CD4-positive, alpha-beta T cell treated with Interleukin-15 for 4 hours (primary cell): ENCODE measurements at regions not wholly inside any gene's neighbourhood (a gene's known extent, or its start where the extent isn't known, plus 50 kb on each side); places are given as distances from the start of the nearest gene placed in this dataset.
A peak's percentile ranks its signal among the peaks of the same experiment; 100 is the strongest.
"Not testable (repeated sequence)": the region's sequence is repeated elsewhere in the genome, so short reads cannot be mapped to it uniquely, and the experiment has no call there.

Experiments
- DNase-seq: peaks from one replicate; pipeline ENCODE4 v3.0.0-alpha.2; 2020; ENCODE audit warnings: low spot score

DNA sequence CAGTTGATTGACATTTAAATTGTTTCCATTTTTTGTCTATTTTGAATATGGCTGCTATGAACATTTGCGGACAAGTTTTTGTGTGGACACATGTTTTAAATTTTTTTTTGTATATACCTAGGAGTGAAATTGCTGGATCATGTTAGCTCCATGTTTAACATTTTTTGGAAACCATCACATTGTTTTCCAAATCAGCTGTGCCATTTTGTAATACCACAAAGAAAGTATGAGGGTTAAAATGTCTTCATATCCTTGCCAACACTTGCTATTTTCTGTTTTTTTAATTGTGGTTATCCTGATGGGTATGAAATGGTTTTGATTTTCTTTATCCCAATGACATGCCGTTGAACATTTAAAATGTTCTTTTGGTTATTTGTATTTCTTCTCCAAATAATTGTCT is 52.1 kb downstream of the CARTPT start:
- no peak for DNase-seq

DNA sequence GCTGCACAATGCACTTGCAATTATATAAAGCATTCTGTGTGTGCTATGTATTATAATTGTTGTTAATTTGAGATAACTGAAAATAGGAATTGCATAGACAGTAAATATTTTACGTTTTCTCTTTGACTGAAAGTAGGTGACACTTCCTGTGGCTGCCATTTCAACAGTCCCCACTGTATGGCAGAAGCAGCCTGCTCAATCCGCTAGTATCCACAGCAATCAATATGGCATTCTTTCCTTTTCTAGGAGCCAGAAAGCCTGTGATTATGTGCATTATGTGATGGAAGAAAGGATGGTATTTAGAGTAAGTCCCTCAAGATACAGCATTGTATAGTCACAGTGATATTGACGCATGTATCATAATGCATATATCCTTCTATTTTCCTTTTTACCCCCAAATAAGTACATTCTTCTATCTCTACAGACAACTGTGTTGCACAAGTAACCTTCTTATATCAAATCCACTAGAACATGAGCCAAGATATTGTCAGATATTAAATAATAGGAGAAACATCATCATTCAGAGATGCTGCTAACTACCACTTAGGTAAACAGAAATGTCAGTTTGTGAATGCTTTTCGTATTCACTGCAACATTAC is 59.7 kb downstream of the CARTPT start:
- DNase-seq = no peak

DNA sequence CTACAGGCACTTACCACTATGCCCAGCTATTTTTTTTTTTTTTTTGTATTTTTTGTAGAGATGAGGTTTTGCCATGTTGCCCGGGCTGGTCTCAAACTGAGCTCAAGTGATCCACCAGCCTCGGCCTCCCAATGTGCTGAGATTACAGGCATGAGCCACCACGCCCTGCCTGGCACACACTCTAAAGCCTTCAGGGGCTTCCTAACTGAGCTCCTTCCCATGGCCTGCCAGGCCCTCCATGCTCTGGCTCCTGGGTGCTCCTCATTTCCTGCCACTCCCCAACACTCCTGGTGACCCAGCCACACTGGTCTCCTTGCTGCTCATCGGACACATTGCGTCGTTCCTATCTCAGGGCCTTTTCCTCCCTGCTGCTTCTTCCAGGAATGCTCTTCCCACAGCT is 61.5 kb downstream of the CARTPT start:
- DNase-seq = no peak

DNA sequence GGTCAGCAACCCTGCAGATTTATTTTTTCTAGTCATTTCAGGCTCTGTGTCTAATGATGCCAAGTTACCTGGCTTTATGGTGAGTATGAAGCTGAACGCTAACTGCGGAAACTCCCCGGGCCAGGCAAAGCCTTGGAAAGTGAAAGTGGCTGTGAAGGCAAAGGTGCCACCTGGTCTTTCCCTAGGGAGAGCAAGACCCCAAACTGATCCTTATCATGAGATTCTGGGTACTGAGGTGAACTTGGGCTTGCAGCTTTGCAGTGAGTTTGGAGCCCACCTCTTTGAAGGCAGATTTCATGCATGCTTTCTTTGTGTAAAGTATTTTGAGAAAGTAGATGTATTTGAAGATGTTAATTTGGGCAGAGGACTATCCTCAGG is 63.3 kb downstream of the CARTPT start:
- no peak for DNase-seq

DNA sequence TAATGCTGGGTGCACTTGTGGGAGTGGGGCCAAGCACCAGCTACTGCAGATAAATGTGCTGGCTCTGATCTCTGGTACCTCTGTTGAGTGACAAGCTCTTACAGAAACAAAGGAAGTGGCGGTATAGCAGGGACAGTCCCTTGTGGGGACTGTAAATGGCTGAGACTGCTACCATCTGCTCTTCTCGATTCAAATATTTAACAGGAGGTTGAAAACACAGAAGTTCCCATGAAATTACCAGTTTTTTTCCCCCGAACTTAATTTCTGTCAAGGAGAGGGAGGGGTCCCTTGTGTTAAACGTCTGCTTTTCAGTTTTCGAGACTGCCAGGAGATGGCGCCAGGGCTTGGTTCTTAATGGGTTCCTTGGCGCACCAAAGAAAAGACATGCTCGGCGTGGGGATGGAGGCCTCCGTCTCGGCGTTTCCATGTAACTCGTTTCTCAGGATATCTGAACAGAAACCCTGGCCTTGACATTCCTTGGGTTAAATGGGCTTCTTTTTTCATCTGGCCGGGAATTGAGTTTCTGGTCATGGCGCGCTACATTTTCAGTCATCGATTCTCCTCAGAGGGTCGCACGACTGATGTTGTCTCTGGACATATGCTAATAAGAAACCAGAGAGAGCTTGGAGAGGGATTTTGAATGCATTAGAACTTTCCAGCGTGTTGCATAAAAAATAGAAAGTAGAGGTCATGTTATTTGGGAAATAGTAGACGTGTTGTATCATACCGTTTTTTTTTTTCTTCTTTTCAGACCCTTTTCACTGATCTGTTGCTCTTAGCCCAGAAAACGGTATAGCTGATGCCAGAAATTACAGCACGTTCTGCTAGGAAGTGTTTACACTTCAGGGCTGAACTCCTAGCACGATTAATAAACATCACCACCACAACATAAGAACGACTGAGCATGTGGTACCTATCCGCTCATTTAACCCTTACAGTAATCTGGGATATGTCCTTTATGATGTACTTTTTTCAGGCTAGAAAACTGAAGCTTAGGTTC is 64.0 kb downstream of the CARTPT start:
- peak; percentile 19 for DNase-seq

DNA sequence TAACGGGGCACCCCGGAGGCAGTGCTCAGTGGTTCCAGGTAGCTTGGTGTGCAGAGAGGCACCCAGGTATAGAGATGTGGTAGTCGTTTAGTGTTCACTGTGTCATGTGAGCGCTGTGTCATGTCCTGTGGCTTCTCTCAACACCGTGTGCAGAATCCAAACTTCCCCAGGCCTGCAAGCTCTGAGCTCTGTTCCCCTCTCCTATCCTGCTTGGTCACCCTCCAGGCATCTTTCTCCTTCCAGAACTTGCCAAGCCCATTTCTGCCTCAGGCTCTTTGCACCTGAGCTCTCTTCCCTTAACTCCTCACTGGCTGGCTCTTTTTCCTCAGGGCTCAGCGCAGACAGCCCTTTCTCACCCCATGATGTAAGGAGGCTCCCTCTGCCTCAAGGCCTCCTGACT is 64.8 kb downstream of the CARTPT start:
- DNase-seq = no peak

DNA sequence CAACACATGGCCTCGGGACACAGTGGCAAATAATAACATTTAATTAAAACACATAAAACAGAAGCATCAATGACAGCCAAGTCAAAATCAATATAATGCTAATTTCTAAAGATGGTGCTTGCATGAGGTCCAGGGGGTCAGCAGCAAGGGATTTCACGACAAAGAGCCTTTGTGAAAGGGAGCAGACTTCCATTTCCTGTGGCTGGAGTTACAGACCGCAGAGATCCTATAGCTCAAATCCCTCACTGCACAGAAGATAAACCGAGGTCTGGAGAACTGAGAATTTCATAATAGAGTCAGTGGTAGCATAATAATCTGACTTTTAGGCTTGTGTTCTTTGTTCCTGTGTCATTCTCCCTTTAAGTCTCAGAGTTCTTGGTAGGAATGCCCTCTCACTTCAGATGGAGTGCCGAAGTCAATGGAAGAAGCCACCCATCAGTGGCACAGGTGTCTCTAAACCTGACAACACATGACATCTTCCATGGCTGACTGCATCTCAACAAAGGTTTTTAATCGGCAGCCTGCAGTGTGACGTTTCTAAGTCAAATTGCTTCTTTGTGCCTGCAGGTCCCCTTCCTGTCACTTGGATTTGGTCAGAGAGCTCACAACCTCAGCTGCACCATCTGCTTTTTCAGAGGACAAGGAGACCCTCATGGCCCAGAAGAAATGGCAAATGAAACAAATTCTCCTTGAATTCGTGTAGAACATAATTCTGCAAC is 67.4 kb downstream of the CARTPT start:
- no peak for DNase-seq

DNA sequence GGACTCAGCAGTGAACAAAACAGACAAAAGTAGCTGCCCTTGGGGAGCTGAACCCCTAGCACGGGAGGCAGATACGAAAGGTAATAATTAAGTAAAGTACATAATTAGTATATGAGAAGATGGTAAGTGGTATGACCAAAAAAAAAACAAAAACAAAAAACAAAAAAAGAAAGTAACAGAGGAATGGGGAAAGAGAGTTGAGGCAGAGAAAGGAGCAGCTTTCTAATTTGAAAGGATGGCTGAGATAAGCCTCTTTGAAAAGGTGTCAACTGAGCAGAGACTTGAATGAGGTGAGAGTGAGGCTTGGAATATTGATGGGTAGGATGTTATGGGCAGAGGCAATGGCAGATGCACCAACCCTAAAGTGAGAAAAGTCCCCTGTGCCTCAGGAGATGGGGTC is 69.7 kb downstream of the CARTPT start:
- no peak for DNase-seq

DNA sequence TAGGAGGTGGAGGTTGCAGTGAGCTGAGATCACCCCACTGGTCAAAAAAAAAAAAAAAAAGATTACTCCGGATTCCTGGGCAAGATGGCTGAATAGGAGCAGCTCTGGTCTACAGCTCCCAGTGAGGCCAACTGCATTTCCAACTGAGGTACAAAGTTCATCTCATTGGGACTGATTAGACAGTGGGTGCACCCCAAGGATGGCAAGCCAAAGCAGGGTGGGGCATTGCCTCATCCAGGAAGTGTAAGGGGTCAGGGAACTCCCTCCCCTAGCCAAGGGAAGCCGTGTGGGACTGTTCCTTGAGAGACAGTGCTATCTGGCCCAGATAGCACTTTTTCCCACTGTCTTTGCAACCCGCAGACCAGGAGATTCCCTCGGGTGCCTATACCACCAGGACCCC is 70.7 kb downstream of the CARTPT start:
- no peak for DNase-seq

DNA sequence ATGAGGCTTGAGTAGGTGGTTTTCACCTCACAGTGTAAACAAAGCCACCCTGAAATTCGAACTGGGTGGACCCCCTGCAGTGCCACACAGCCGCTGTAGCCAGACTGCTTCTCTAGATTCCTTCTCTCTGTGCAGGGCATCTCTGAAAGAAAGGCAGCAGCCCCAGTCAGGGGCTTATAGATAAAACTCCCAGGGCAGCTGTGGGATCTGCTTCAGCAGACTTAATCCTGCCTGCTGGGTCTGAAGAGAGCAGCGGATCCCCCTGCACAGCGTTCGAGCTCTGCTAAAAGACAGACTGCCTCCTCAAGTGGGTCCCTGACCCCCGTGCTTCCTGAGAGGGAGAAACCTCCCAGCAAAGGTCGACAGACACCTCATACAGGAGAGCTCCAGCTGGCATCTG is 71.4 kb downstream of the CARTPT start:
- DNase-seq = no peak

DNA sequence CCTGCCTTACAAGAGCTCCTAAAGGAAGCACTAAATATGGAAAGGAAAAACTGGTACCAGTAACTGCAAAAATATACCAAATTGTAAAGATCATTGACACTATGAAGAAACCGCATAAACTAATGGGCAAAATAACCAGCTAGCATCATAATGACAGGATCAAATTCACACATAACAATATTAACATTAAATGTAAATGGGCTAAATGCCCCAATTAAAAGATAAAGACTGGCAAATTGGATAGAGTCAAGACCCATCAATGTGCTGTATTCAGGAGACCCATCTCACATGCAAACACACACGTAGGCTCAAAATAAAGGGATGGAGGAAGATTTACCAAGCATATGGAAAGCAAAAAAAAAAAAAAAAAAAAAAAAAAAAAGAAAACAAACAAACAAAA is 73.0 kb downstream of the CARTPT start:
- DNase-seq = not testable (repeated sequence)

DNA sequence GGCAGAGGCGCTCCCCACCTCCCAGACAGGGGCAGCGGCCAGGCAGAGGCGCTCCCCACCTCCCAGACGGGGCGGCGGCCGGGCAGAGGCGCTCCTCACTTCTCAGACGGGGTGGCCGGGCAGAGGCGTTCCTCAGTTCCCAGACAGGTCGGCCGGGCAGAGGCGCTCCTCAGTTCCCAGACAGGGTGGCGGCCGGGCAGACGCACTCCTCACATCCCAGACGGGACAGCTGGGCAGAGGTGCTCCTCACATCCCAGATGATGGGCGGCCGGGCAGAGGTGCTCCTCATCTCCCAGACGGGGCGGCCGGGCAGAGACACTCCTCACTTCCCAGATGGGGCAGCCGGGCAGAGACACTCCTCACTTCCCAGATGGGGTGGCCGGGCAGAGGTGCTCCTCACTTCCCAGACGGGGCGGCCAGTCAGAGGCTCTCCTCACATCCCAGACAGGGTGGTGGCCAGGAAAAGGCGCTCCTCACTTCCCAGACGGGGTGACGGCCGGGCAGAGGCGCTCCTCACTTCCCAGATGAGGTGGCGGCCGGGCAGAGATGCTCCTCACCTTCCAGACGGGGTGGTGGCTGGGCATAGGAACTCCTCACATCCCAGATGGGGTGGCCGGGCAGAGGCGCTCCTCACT is 75.1 kb downstream of the CARTPT start:
- DNase-seq = no peak

DNA sequence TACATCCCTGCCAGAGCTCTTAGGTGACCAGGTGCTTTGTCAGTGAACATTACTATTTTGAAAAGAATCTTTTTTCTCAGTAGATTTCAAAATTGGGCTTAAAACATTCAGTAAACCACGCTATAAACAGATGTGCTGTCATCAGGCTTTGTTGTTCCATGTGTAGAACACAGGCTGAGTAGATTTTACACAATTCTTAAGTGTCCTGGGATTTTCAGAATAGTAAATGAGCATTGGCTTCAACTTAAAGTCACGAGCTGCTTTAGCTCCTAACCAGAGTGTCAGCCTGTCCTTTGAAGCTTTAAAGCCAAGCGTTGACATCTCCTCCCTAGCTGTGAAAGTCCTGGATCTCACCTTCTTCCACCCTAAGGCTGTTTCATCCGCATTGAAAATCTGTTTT is 83.6 kb downstream of the CARTPT start:
- no peak for DNase-seq

DNA sequence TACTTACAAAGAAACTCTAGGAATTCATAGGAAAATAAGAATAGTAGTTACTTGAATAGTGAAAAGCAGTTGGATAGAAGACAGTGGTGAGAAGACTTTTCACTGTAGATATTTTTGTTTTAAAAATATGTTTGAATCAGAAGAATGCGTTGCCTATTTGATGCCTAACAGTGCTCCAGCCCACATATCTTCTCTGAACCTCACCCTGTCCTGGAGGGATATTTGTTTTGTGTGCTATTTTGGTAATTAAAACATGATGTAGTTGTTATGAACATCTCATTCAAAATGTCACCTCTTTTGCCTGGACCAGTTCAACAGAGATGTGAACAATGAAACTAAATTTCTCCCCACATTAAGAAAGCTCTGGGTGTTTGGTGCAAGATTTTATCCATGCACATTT is 87.6 kb downstream of the CARTPT start:
- no peak for DNase-seq

DNA sequence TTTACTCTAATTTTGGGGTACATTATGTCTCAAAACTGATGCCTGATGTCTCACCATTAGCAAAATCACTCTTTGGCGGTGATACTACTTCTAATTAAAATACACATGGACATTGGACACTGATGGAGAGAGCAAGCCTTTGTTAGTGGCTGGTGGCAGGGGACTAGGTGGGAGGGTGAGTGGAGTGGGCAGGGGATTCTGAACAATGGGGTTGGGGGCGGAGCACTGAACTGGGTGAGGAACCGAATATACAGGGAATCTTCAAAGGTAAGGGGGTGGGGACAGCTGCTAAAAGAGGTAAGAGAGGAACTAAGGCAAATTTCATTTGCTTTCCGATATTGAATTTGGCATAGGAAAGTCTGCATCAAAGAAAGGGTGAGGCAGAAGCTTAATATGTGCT is 88.8 kb downstream of the CARTPT start:
- no peak for DNase-seq

DNA sequence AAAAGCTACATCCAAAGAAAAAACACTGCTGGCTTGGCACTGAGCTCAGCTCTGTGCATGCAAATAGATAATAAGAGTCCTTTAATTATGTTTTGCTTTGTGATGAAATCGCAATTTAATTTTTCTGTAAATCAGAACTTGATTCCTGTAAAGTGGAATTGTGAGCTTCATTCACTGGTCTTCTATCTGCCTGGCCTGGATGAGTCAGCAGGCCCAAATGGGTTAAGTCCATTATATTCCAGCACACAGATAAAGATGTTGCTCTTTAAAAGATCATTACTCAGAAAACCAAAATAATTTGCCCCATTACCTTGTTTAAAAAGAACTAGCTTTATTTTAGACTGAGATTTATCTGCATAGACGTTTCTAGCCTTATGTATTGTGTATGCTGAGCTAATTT is 90.4 kb downstream of the CARTPT start:
- DNase-seq = no peak

DNA sequence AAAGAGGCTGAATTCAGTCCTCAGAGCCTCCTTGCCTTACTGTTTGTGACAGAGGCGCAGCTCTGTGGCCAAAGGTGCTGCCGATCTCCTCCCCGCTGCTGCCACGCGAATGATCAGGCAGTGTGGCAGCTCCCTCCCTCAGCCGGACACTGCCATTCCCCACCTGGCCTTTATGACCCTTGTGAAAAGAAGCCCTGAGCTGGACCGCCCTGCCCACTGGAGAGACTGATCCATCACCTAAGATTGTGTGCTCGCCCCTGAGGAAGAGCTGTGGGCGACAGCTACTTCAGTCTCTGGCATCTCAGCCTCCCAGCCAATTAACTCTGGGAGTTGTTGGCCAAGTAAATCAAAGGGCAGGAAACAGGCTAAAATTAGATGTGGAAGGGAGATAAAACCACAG is 90.9 kb downstream of the CARTPT start:
- no peak for DNase-seq

DNA sequence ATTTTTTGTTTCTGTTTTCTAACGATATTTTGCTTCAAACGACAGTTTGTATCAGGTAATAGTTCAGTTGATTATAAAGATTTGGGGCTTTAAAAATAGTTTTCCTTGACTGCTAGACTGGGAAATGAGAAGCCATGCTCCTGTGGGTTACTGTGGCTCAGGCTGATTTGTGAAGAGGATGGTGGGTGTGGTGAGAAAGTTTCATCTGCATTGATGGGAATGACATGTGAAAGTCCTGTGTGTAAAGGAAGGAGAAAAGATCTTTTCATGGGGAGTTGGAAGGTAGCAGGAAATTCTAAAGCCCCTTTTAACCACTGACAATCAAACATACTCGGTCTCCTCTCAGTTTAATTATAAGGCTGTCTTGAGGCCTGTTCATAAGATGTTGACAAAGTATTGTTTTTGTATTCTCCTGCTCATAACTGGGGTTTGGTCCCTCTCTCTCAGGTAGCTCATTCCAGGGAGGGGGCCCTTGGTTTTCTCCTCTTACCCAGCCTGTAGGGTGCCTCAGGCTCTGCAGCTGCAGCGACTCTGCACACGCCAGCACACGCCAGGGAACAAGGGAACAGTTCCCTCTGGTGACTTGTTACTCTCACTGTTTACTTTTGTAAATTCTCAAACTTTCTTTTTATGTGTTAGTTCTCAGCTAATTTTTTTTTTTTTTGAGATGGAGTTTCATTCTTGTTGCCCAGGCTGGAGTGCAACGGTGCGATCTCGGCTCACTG is 91.6 kb downstream of the CARTPT start:
- DNase-seq = no peak

DNA sequence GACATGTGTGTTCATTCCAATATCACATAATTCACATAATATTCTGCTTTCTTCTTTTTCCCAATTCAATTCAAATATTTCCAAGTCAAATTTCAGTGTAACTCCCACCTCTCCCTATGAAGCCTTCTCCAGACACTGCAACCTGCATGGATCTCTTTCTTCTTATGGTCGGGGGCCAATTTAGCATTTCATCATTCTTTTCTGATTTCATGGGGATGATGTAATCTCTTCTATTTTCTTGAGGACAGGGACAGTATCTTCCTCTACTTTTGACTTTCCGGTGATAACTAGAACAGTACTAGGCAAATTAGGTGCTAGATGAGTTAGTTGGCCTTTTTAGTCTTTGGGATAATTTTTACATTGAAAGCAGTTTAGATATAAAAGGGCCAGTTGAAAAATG is 92.7 kb downstream of the CARTPT start:
- no peak for DNase-seq

DNA sequence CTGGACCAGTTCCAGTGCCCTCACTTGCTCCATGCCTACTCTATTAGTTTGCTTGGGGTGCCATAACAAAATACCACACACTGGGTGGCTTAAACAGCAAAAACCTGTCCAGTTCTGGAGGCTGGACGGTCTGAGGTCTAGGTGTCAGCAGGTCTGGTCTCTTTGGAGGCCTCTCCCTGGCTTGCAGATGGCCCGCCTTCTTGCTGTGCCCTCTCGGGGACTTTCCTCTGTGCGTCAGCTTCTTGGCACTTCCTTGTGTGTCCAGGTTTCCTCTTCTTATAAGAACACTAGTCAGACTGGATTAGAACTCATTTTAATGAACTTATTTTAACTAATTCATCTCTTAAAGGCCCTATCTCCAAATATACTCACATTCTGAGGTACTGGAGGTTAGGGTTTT is 97.2 kb downstream of the CARTPT start:
- DNase-seq = no peak

DNA sequence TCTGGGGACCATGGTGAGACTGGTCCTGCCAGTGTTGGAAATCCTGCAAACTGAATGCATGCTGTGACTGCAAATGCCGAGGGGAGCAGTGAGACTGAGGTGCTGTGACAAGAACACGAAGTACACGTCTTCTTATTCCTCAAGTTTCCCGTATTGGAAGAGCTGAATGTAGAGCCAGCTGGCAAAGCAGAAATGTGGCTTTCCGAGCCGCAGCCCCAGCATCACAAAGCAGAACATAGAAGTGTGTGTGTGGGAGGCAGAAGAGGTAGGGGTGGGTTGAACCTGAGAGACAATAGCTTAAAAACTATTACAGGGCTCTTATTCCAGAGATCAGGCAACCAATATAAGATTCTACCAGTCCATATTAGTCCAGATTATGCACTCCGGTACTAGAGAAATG is 98.8 kb downstream of the CARTPT start:
- no peak for DNase-seq

DNA sequence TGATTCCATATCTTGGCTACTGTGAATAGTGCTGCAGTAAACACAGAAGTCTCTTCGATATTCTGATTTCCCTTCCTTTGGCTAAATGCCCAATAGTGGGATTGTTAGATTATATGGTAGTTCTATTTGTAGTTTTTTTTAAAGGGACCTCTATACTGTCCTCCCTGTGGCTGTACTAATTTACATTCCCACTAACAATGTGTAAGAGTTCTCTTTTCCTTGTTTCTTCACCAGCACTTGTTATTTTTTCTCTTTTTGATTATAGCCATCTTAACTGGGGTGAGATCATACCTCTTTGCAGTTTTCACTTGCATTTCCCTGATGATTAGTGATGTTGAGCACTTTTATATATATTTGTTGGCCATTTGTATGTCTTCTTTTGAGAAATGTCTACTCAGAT is 102.0 kb downstream of the CARTPT start:
- DNase-seq = no peak
